Panc1 (cell line): ENCODE measurements at regions not wholly inside any gene's neighbourhood (a gene's known extent, or its start where the extent isn't known, plus 50 kb on each side); places are given as distances from the start of the nearest gene placed in this dataset.

Experiments used
- ATAC-seq: fragments of 200-7000 bp; cut with Tn5 transposase; 2 replicates; pipeline ENCODE4 v1.9.1; 2020; ENCODE audit warnings: mild to moderate bottlenecking, moderate library complexity
- BruUV-seq: library from RNA; stranded (reverse); fragments of 400-500 nt; replicated peaks from 2 replicates; lab custom pipeline; 2021; lab: Mats Ljungman, UMichigan
- CTCF ChIA-PET: fragments of 300-600 bp; sonication (Branson Sonifier 250); formaldehyde crosslinking; loops from one replicate; lab custom pipeline; 2022; ENCODE audit warnings: antibody characterized with exemption; lab: Charles Lee
- POLR2A ChIA-PET: fragments of 300-600 bp; sonication (Branson Sonifier 250); formaldehyde crosslinking; loops from one replicate; lab custom pipeline; 2022; ENCODE audit warnings: antibody characterized with exemption; lab: Charles Lee
- DNase-seq: peaks from one replicate; pipeline ENCODE4 v3.0.0-alpha.2; 2010; ENCODE audit warnings: low read depth, low spot score
- H3K27ac ChIP-seq: 2 replicates; pipeline ENCODE4 v1.5.1; 2011; ENCODE audit warnings: mild to moderate bottlenecking, low read length, inconsistent platforms
- H3K27me3 ChIP-seq: fragments of 200-500 bp; sonication (Bioruptor generic); 2 replicates; pipeline ENCODE4 v1.6.0; 2014; ENCODE audit warnings: low read length, inconsistent platforms; ENCODE audit not compliant: control insufficient read depth, insufficient read depth
- H3K36me3 ChIP-seq: fragments of 200-500 bp; sonication (Bioruptor generic); 2 replicates; pipeline ENCODE4 v1.5.1; 2014; ENCODE audit warnings: inconsistent platforms, mild to moderate bottlenecking, low read length, moderate library complexity; ENCODE audit not compliant: control insufficient read depth, insufficient read depth
- H3K4me1 ChIP-seq: 2 replicates; pipeline ENCODE4 v1.5.1; 2011; ENCODE audit warnings: inconsistent platforms, mild to moderate bottlenecking, low read length, moderate library complexity; ENCODE audit not compliant: control insufficient read depth, insufficient read depth
- H3K4me3 ChIP-seq, 2 experiments: 2 replicates each; pipeline ENCODE4 v1.5.1; 2011 to 2012; ENCODE audit warnings: low read depth in 2 of 2, low read length in 2 of 2, mild to moderate bottlenecking in 2 of 2, inconsistent platforms in 1 of 2, moderate library complexity in 1 of 2
- H3K9me3 ChIP-seq: fragments of 200-500 bp; sonication (Bioruptor generic); 2 replicates; pipeline ENCODE4 v1.5.1; 2014; ENCODE audit warnings: low read depth, mild to moderate bottlenecking, inconsistent platforms, low read length, moderate library complexity; ENCODE audit not compliant: control insufficient read depth, insufficient read depth
- CTCF ChIP-seq: fragments of 450-650 bp; IDR thresholded peaks from 2 replicates; pipeline ENCODE4 v1.5.1; 2017; ENCODE audit warnings: mild to moderate bottlenecking
- POLR2AphosphoS5 ChIP-seq: IDR thresholded peaks from 2 replicates; pipeline ENCODE4 v1.6.1; 2012; ENCODE audit warnings: mild to moderate bottlenecking, low read depth, low read length, moderate library complexity
- REST ChIP-seq, 2 experiments: IDR thresholded peaks; 2 replicates each; pipeline ENCODE4 v1.6.1; 2011 to 2012; ENCODE audit warnings: low read depth in 2 of 2, control low read depth in 1 of 2, low read length in 1 of 2, mild to moderate bottlenecking in 1 of 2, moderate library complexity in 1 of 2; ENCODE audit not compliant: insufficient read depth in 1 of 2
- SIN3A ChIP-seq: IDR thresholded peaks from 2 replicates; pipeline ENCODE4 v1.6.1; 2012; ENCODE audit warnings: low read depth, mild to moderate bottlenecking, low read length, moderate library complexity, borderline replicate concordance; ENCODE audit not compliant: insufficient read depth
- TCF7L2 ChIP-seq: IDR thresholded peaks from 2 replicates; pipeline ENCODE4 v1.6.1; 2011; ENCODE audit warnings: mild to moderate bottlenecking, low read depth, low read length, inconsistent platforms
- in situ Hi-C: cut with HindIII; loops from 2 replicates; pipeline ENCODE4 v1.10.0; 2016; ENCODE audit warnings: low sequenced_read_pairs, low pct_unique_long_range_greater_than_20kb
- intact Hi-C: fragments of 100-400 bp; cut with micrococcal nuclease; formaldehyde crosslinking; loops from one replicate; pipeline ENCODE4 v1.10.0; 2022; ENCODE audit not compliant: unreplicated experiment

- ChIA-PET CTCF (interaction anchor here (0.6 kb wide), 1 partner anchor 119 kb away, joined by 3 read pairs; no protein-coding TSS in a partner anchor), POLR2A (no interaction called here)
- Histone ChIP-seq H3K36me3 (no peaks in the 10 kb centered on the region), H3K27ac (no peak overlapping the region), H3K4me3 (no peak overlapping the region), H3K9me3 (no peaks in the 10 kb centered on the region), H3K27me3 (peaks cover 11% of the 10 kb centered on the region), H3K4me1 (no peaks in the 10 kb centered on the region)
- TF ChIP-seq CTCF (no peak), SIN3A (no peak), POLR2AphosphoS5 (no peak), TCF7L2 (no peak), REST (IDR thresholded peaks at IDR 0.05; ENCODE audit: insufficient read depth in 1 of 2, low read depth in 2 of 2, low read length in 1 of 2) (no peak)
- no peak for ATAC-seq
- no peak for DNase-seq
- in situ Hi-C loops (no loop called here), intact Hi-C loops (no loop called here)
- BruUV-seq, result no TSS peak
Measured at GRCh38 chr15:79522656-79523055, 90.5 kb downstream of the MINAR1 start.

- H3K9me3 ChIP-seq, result no peaks in the 10 kb centered on the region
- H3K27me3 ChIP-seq, result peaks cover 10% of the 10 kb centered on the region
- no peaks in the 10 kb centered on the region for H3K36me3 ChIP-seq
- POLR2A ChIA-PET, result no interaction called here
- DNase-seq, result no peak
- H3K4me1 ChIP-seq, result no peaks in the 10 kb centered on the region
- BruUV-seq, result no TSS peak
- intact Hi-C loops (no loop called here), in situ Hi-C loops (no loop called here)
- ATAC-seq, result no peak
- H3K27ac ChIP-seq, result no peak overlapping the region
- TF ChIP-seq REST (IDR thresholded peaks at IDR 0.05; ENCODE audit: insufficient read depth in 1 of 2, low read depth in 2 of 2, low read length in 1 of 2), result no peak
- no peak for TF ChIP-seq POLR2AphosphoS5
- TF ChIP-seq SIN3A, result no peak
- TF ChIP-seq CTCF, result no peak
- TF ChIP-seq TCF7L2, result no peak
- CTCF ChIA-PET, result interaction anchor here (0.6 kb wide), 1 partner anchor 119 kb away, joined by 3 read pairs; no protein-coding TSS in a partner anchor
- no peak overlapping the region for H3K4me3 ChIP-seq
Measured at GRCh38 chr15:79523266-79523665, 91.1 kb downstream of the MINAR1 start.
